ENCODE measurements at regions not wholly inside any gene's neighbourhood (a gene's known extent, or its start where the extent isn't known, plus 50 kb on each side); places are given as distances from the start of the nearest gene placed in this dataset.

GRCh38 chr5:97839341-97840086, 656.5 kb upstream of the RIOK2 start:
- TF ChIP-seq CTCF (conservative IDR thresholded peaks at IDR 0.05): no peak
- Mint-ChIP-seq H3K9me3 (no peaks in the 10 kb centered on the region), H3K4me1 (ENCODE audit: unreplicated experiment) (no peaks in the 10 kb centered on the region), H3K36me3 (no peaks in the 10 kb centered on the region), H3K27ac (no peak overlapping the region), H3K4me3 (no peak overlapping the region), H3K27me3 (no peaks in the 10 kb centered on the region)
- DNase-seq (ENCODE audit: extremely low spot score, unreplicated experiment): no peak

GRCh38 chr5:97840643-97841042, 657.6 kb upstream of the RIOK2 start:
- no peaks in the 10 kb centered on the region for H3K4me1 Mint-ChIP-seq (ENCODE audit: unreplicated experiment)
- H3K9me3 Mint-ChIP-seq: no peaks in the 10 kb centered on the region
- no peak for DNase-seq (ENCODE audit: extremely low spot score, unreplicated experiment)
- no peak for TF ChIP-seq CTCF (conservative IDR thresholded peaks at IDR 0.05)
- H3K27me3 Mint-ChIP-seq: no peaks in the 10 kb centered on the region
- no peak overlapping the region for H3K4me3 Mint-ChIP-seq
- H3K27ac Mint-ChIP-seq: no peak overlapping the region
- no peaks in the 10 kb centered on the region for H3K36me3 Mint-ChIP-seq

- H3K36me3 Mint-ChIP-seq: no peaks in the 10 kb centered on the region
- DNase-seq (ENCODE audit: extremely low spot score, unreplicated experiment): no peak
- TF ChIP-seq CTCF (conservative IDR thresholded peaks at IDR 0.05): no peak
- no peaks in the 10 kb centered on the region for H3K9me3 Mint-ChIP-seq
- H3K27ac Mint-ChIP-seq: no peak overlapping the region
- H3K4me1 Mint-ChIP-seq (ENCODE audit: unreplicated experiment): no peaks in the 10 kb centered on the region
- H3K27me3 Mint-ChIP-seq: no peaks in the 10 kb centered on the region
- H3K4me3 Mint-ChIP-seq: no peak overlapping the region
These were observed 659.6 kb upstream of the RIOK2 start for GRCh38 chr5:97842687-97843086.

GRCh38 chr5:97844797-97845196, 661.8 kb upstream of the RIOK2 start:
- DNase-seq (ENCODE audit: extremely low spot score, unreplicated experiment): no peak
- Mint-ChIP-seq H3K36me3 (no peaks in the 10 kb centered on the region), H3K4me1 (ENCODE audit: unreplicated experiment) (no peaks in the 10 kb centered on the region), H3K4me3 (no peak overlapping the region), H3K27me3 (no peaks in the 10 kb centered on the region), H3K9me3 (no peaks in the 10 kb centered on the region), H3K27ac (no peak overlapping the region)
- no peak for TF ChIP-seq CTCF (conservative IDR thresholded peaks at IDR 0.05)

GRCh38 chr5:97846643-97847042, 663.6 kb upstream of the RIOK2 start:
- no peak for TF ChIP-seq CTCF (conservative IDR thresholded peaks at IDR 0.05)
- no peak for DNase-seq (ENCODE audit: extremely low spot score, unreplicated experiment)
- no peaks in the 10 kb centered on the region for H3K36me3 Mint-ChIP-seq
- H3K9me3 Mint-ChIP-seq: no peaks in the 10 kb centered on the region
- H3K4me1 Mint-ChIP-seq (ENCODE audit: unreplicated experiment): no peaks in the 10 kb centered on the region
- H3K27ac Mint-ChIP-seq: no peak overlapping the region
- no peak overlapping the region for H3K4me3 Mint-ChIP-seq
- H3K27me3 Mint-ChIP-seq: no peaks in the 10 kb centered on the region
